ENCODE measurements at regions not wholly inside any gene's neighbourhood (a gene's known extent, or its start where the extent isn't known, plus 50 kb on each side); places are given as distances from the start of the nearest gene placed in this dataset.

DNA sequence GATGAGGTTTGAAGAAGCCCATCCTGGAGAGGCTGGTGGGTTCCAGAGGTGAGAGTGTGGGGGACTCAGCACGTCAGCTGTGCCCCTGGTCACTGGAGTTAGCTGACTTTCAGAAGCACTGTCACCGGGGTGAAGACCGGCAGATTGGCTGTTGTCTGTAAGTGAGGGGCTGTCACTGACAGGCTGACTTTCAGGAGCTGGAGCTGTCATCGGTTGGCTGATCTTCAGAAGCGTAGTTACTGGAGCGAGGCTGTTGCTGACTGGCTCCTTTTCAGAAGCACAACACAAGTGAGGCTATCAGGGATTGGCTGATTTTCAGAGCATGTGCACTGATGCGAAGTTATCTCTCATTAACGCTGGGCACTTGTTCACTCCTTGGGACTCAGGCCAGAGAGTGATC lies 738.4 kb upstream of the ID2 start:
- H3K27ac ChIP-seq = no peak overlapping the region
- no peaks in the 10 kb centered on the region for H3F3A ChIP-seq (ENCODE audit: low read depth)
- H3K27ac Mint-ChIP-seq = no peak overlapping the region
- H3K4me1 ChIP-seq = no peaks in the 10 kb centered on the region
- no peaks in the 10 kb centered on the region for H3K27me3 ChIP-seq
- no peak for DNase-seq (ENCODE audit: low spot score)
- H3K9me3 ChIP-seq (ENCODE audit: low read depth) = no peaks in the 10 kb centered on the region
- no peak overlapping the region for H3K9ac ChIP-seq
- no peaks in the 10 kb centered on the region for H3K36me3 ChIP-seq
- H3K4me3 Mint-ChIP-seq = no peak overlapping the region
- no peaks in the 10 kb centered on the region for H4K20me1 ChIP-seq (ENCODE audit: low read depth)
- H3K79me2 ChIP-seq (ENCODE audit: low read depth) = no peaks in the 10 kb centered on the region
- no peaks in the 10 kb centered on the region for H3K36me3 Mint-ChIP-seq
- H3K9me3 Mint-ChIP-seq = no peaks in the 10 kb centered on the region
- H2AFZ ChIP-seq (replicated peaks) = peak overlapping the region; percentile 68
- no peak overlapping the region for H3K4me2 ChIP-seq
- no peaks in the 10 kb centered on the region for H3K27me3 Mint-ChIP-seq (ENCODE audit: insufficient read depth, low read depth)
- no peaks in the 10 kb centered on the region for H3K4me1 Mint-ChIP-seq
- H3K4me3 ChIP-seq = no peak overlapping the region
- TF ChIP-seq EZH2 (IDR thresholded peaks at IDR 0.05) = no peak
- TF ChIP-seq, protein P1, sequence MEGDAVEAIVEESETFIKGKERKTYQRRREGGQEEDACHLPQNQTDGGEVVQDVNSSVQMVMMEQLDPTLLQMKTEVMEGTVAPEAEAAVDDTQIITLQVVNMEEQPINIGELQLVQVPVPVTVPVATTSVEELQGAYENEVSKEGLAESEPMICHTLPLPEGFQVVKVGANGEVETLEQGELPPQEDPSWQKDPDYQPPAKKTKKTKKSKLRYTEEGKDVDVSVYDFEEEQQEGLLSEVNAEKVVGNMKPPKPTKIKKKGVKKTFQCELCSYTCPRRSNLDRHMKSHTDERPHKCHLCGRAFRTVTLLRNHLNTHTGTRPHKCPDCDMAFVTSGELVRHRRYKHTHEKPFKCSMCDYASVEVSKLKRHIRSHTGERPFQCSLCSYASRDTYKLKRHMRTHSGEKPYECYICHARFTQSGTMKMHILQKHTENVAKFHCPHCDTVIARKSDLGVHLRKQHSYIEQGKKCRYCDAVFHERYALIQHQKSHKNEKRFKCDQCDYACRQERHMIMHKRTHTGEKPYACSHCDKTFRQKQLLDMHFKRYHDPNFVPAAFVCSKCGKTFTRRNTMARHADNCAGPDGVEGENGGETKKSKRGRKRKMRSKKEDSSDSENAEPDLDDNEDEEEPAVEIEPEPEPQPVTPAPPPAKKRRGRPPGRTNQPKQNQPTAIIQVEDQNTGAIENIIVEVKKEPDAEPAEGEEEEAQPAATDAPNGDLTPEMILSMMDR (IDR thresholded peaks at IDR 0.05) = no peak
- no peak for TF ChIP-seq EZH2phosphoT487 (IDR thresholded peaks at IDR 0.05)

DNA sequence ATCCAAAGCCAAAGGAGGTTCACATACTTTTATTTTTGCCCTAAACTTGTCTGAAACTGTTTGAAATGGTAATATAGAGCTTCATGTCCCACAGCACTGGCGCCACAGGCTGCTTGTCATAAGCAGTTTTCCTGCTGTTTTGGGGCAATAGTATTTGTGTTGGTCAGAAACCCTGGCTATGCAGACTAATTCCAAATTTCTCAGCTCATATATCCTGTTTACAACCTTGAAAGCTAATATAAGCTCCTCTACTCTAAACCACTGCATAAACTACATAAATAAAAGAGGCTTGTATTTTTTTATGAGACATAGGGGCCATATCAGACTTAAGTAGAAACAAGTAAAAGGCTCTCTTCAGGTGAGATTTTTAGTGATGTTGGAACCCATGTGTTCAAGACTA lies 736.8 kb upstream of the ID2 start:
- H3F3A ChIP-seq (ENCODE audit: low read depth) = no peaks in the 10 kb centered on the region
- H2AFZ ChIP-seq (replicated peaks) = no peak overlapping the region
- Mint-ChIP-seq H3K9me3 (no peaks in the 10 kb centered on the region), H3K36me3 (no peaks in the 10 kb centered on the region), H3K4me1 (no peaks in the 10 kb centered on the region), H3K27me3 (ENCODE audit: insufficient read depth, low read depth) (no peaks in the 10 kb centered on the region), H3K4me3 (no peak overlapping the region), H3K27ac (no peak overlapping the region)
- H3K27me3 ChIP-seq = no peaks in the 10 kb centered on the region
- no peaks in the 10 kb centered on the region for H3K36me3 ChIP-seq
- H3K9me3 ChIP-seq (ENCODE audit: low read depth) = no peaks in the 10 kb centered on the region
- H3K79me2 ChIP-seq (ENCODE audit: low read depth) = no peaks in the 10 kb centered on the region
- H3K4me3 ChIP-seq = no peak overlapping the region
- H3K4me2 ChIP-seq = no peak overlapping the region
- H3K4me1 ChIP-seq = no peaks in the 10 kb centered on the region
- TF ChIP-seq EZH2phosphoT487 (IDR thresholded peaks at IDR 0.05) (no peak), EZH2 (IDR thresholded peaks at IDR 0.05) (no peak)
- TF ChIP-seq, protein P1 (IDR thresholded peaks at IDR 0.05) = no peak
- no peak for DNase-seq (ENCODE audit: low spot score)
- H3K27ac ChIP-seq = no peak overlapping the region
- H4K20me1 ChIP-seq (ENCODE audit: low read depth) = no peaks in the 10 kb centered on the region
- no peak overlapping the region for H3K9ac ChIP-seq

DNA sequence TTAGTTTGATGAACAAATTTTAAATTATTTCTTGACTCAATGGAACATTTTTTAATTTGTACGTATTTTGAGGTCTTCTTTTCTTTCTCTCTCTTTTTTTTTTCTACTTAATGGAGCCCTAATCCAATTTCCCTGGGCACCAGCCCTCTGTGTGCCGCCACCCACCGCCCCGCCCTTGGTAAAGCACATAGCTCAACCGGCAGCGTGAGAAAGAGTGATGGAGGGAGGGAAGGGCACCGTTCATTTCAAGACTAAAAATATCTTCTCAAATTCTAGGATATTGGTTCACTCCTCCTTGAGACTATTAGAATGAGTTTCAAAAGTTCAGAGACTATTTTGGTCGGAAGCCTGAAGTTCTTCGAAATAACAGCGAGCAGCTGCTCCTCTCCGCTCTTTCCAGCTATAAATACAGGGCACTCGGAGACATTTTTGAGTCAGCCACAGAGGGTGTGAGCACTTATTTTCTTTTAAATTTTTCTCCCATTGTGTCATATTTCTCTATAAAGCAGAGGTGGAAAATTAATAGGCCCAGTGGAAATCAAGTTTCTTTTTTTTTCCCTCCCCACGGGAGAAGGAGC lies 731.7 kb upstream of the ID2 start:
- Histone ChIP-seq H3K4me3 (no peak overlapping the region), H3K27ac (no peak overlapping the region), H3K9ac (no peak overlapping the region), H3K36me3 (no peaks in the 10 kb centered on the region), H3K79me2 (ENCODE audit: low read depth) (no peaks in the 10 kb centered on the region), H2AFZ (replicated peaks) (no peak overlapping the region), H3K9me3 (ENCODE audit: low read depth) (no peaks in the 10 kb centered on the region), H3K4me1 (peaks cover 6% of the 10 kb centered on the region), H3K4me2 (no peak overlapping the region), H3F3A (ENCODE audit: low read depth) (no peaks in the 10 kb centered on the region), H3K27me3 (no peaks in the 10 kb centered on the region), H4K20me1 (ENCODE audit: low read depth) (no peaks in the 10 kb centered on the region)
- no peaks in the 10 kb centered on the region for H3K36me3 Mint-ChIP-seq
- no peak overlapping the region for H3K27ac Mint-ChIP-seq
- no peak for DNase-seq (ENCODE audit: low spot score)
- peaks cover 20% of the 10 kb centered on the region for H3K4me1 Mint-ChIP-seq
- H3K9me3 Mint-ChIP-seq = no peaks in the 10 kb centered on the region
- TF ChIP-seq EZH2phosphoT487 (IDR thresholded peaks at IDR 0.05) (no peak), EZH2 (IDR thresholded peaks at IDR 0.05) (no peak)
- TF ChIP-seq, protein P1 (IDR thresholded peaks at IDR 0.05) = no peak
- peaks cover 5% of the 10 kb centered on the region for H3K27me3 Mint-ChIP-seq (ENCODE audit: insufficient read depth, low read depth)
- H3K4me3 Mint-ChIP-seq = no peak overlapping the region
